Activated naive CD4-positive, alpha-beta T cell treated with Interleukin-2 at 50 U/mL for 16 hours (primary cell): ENCODE measurements at regions not wholly inside any gene's neighbourhood (a gene's known extent, or its start where the extent isn't known, plus 50 kb on each side); places are given as distances from the start of the nearest gene placed in this dataset.
"Not testable (repeated sequence)": the region's sequence is repeated elsewhere in the genome, so short reads cannot be mapped to it uniquely, and the experiment has no call there.

ENCODE experiments used
- DNase-seq: peaks from one replicate; pipeline ENCODE4 v3.0.0-alpha.2; 2020

GRCh38 chr7:68692511-68692910 is 905.8 kb upstream of the AUTS2 start:
- DNase-seq: no peak

DNA sequence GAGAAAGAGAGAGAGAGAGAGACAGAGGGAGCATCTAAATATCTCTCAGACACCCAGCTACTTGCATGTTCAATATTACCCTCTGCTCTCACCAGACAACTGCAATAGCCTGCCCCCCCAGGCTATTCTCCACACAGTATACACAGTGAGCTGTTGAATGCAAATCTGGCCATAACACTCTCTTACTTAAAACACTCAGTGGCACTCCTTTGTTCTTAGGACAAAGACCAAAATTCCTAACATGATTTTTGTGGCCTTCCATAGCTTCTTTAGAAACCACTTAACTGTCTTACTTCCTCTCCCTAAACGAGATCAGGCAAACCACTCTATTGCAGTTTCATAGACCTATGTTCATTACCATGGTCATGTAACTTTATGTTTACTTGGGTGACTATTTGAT is 903.6 kb upstream of the AUTS2 start:
- no peak for DNase-seq

- no peak for DNase-seq
These were observed 900.4 kb upstream of the AUTS2 start for GRCh38 chr7:68697796-68698280.

- no peak for DNase-seq
These were observed 899.1 kb upstream of the AUTS2 start for GRCh38 chr7:68699090-68699711.

DNA sequence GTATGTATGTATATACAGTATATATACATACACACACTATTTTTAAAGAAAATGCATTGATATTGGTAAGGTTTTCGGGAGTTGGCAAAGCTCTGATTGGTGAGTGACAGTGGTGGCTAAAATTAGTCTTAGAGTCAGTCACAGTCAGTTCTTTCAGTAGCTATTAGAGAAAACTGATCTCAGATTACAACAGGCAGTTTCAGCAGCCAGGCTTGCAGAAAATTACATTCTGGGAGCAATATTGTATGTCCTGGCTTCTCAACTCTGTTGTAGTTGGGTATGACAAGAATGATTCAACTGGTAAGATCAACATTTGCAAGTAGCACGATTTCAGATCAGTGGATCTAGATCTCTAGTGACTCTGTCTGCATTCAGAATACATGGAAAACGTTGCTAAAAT is 897.9 kb upstream of the AUTS2 start:
- no peak for DNase-seq

DNA sequence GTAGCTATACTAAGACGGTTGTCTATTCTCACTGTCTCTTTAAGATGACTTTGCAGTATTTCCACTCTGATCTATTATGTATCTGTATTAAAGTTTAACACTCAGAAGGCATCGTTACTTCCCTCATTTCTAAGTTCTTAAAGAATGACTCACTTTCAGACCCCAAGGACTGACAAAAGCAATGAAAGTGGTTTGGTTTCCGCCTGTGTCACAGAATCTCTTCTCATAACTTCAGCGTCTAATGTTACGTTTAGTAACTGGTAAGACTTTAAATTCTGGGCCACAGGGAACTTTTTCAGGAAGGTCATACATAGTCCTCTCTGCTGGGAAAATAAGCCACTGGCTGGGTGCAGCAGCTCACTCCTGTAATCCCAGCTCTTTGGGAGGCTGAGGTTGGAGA is 892.0 kb upstream of the AUTS2 start:
- no peak for DNase-seq

DNA sequence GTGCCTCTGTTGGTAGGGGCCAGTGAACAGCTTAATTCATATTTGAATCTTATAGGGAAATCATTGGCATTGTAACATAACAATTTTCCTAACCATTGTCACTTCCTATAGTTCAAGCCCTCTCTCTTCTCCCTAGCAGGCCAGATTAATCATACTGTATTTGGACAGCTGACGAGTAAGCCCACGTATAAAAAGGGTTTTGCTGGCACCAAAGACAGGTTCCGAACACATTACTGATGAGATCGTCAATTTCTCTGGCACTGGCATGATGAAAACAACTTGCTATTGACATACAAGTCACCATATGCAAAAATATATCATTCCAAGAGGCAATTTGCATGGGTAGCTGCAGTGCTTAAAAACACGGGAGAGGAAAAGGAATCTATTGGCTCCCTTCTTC is 891.1 kb upstream of the AUTS2 start:
- no peak for DNase-seq

DNA sequence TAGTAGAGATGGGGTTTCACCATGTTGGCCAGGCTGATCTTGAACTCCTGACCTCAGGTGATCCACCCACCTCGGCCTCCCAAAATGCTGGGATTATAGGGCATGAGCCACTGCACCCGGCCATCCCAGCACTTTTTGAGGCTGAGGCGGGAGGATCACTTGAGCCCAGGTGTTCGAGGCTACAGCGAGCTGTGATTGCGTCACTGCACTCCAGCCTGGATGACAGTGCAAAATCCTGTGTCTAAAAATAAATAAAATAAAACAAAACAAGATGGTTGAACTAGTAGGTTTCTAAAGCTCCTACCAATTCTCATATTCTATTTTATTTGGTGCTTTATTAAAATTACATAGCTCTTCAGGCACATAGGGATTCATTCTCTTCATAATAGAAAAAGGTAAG is 890.3 kb upstream of the AUTS2 start:
- no peak for DNase-seq

DNA sequence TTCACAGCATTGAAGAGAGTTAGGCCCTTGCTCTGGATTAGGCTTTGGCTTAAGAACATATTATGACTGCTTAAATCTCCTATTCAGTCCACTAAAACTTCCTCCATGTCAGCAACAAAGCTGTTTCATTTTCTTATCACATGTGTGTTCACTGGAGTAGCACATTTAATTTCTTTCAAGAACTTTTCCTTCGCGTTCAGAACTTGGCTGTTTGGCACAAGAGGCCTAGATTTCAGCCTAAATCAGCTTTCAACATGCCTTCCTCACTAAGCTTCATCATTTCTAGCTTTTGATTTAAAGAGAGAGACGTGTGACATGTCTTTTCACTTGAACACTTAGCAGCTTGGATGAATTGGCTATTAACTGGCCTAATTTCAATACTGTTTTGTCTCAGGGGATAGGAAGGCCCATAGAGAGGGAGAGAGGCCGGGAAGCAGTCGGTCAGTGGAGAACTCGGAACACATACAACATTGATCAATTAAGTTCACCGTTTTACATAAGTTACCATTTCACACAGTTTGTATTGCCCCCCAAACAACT is 885.2 kb upstream of the AUTS2 start:
- DNase-seq: no peak

DNA sequence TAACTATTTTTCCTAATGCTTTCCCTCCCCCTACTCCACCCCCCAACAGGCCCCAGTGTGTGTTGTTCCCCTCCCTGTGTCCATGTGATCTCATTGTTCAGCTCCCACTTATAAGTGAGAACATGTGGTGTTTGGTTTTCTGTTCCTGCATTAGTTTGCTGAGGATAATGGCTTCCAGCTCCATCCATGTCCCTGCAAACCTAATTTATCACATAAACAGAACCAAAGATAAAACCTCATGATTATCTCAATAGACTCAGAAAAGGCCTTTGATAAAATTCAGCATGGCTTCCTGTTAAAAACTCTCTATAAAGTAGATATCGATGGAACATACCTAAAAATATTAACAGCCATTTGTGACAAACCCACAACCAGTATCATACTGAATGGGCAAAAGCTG is 884.1 kb upstream of the AUTS2 start:
- not testable (repeated sequence) for DNase-seq

DNA sequence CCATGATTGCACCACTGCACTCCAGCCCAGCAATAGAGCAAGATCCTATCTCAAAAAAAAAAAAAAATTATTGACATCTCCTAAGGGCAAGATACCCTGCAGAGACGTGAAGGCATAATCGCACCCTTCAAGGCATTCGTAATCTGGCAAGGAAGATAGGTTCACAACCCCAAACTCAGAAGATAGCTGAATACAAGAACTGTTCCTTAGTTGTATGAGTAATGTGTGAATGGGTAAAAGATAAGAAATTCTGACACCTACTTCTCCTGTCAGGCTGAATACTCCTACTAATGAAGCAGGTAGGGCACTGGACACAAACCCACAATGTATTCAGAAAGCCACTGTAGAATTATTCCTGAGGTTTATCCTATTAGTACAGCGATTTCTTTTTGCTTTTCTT is 882.4 kb upstream of the AUTS2 start:
- DNase-seq: no peak

DNA sequence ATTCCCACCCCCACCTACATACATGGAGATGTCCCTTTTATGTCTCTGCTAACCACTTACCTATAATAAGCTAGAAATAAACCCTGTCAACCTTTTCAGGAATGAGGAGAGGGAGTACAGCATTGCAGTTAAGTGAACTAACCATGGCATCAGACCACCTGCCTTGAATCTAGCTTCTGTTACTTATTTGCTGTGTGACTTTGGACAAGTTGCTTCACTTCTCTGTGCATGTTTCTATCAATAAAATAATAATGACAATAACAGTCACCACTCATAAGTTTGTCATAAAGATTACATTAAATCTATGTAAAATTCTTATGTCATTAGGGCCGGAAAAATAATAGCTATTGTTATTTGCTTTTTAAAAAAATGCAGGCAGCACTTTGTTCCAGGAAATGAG is 881.1 kb upstream of the AUTS2 start:
- no peak for DNase-seq

GRCh38 chr7:68718097-68718551 is 880.2 kb upstream of the AUTS2 start:
- DNase-seq: no peak

DNA sequence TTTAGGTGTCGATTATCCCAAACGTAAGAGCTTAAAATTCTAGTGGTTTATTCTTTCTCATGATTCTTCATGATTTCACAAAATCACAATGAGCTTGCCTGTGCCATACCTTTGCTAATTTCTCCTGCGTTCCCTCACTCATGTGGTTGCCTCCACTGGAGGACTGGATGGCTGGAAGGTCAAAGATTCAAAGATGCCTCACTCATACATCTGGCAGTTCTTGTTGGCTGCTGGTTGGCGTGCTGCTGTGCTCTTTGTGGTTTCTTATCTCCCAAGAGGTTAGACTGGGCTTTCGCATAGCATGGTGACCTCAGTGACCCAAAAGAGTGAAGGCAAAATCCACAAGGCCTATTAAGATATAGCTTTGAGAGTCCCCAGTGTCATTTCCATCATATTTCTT is 877.6 kb upstream of the AUTS2 start:
- DNase-seq: no peak

- no peak for DNase-seq
These were observed 876.2 kb upstream of the AUTS2 start for GRCh38 chr7:68722044-68722443.

- DNase-seq: no peak
These were observed 873.3 kb upstream of the AUTS2 start for GRCh38 chr7:68724965-68725364.

- no peak for DNase-seq
These were observed 872.2 kb upstream of the AUTS2 start for GRCh38 chr7:68725843-68726785.

DNA sequence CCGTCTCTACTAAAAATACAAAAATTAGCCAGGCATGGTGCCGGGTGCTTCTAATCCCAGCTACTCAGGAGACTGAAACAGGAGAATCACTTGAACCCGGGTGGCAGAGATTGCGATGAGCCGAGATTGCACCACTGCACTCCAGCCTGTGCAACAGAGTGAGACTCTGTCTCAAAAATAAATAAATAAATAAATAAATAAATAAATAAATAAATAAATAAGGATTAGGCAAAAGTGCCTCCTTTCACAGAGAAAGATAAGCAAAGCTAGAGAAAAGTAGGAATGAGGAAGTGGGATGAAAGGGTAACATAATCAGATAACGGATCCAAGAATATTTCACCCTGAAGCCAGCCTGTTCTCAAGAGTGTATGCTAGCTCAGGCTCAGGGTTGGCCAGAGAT is 869.6 kb upstream of the AUTS2 start:
- DNase-seq: not testable (repeated sequence)

GRCh38 chr7:68729371-68729770 is 868.9 kb upstream of the AUTS2 start:
- DNase-seq: no peak

DNA sequence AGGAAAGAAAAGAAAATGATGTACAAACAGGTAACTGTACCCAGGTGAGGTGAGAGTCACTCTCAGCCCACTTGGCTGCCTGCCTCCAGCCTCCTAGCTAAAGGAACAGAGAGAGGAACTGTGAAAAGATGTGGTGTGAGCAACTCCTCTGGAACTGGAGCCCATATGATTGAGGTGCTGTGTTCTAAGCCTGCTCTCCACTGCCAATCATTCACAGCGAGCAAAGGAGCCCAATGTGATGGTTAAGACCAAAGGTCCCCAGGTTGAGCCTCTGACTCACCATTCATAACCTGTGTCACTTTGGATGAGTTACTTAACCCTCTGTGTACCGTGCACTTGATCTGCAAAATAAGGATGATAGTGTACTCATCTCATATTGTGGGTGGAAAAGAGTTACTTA is 868.1 kb upstream of the AUTS2 start:
- no peak for DNase-seq

- DNase-seq: no peak
These were observed 867.3 kb upstream of the AUTS2 start for GRCh38 chr7:68730964-68731363.

DNA sequence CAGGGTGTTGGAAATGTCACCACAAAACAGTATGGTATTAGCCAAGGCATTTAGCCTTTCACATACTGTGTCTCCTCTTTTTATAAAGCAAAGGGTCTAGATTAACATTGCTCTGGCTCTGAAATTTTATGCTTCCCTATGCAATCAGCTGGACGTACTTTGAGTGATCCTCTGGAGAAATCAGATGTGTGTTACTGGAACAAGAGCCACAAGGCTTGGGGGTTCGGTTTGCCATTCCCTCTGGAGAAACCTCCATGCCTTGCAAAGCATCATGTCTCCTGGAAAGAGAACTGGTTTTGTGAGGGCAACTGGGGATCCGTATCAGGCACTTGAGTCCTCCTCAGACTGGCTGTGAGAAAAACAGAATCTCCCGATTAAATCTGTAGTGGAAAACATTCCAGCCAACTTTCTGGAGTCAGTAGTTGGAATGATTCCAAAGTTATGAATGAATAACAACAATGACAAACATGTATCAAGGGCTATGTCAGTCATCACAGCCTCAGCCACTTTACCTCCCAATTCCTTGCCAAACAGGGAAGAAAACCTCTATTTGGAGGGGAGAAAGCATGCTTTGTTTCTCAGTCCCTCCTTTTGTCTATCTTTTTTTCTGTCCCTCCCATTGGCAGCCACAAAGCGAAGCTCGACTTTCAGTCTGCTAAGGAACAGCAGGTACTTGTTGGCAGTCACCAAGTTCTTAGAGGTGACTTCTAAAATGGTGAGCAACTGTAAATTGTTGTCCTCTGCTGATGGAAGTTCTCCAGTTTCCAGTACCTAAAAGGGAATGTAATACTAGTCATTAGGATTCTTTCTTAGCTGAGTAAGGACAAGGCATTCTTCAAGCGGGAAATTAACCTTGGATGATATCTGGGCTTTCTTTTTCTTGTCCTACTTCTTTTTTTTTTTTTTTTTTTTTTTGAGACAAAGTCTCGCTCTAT is 864.8 kb upstream of the AUTS2 start:
- no peak for DNase-seq

GRCh38 chr7:68734431-68734830 is 863.8 kb upstream of the AUTS2 start:
- no peak for DNase-seq
